H4 (cell line): ENCODE measurements at regions not wholly inside any gene's neighbourhood (a gene's known extent, or its start where the extent isn't known, plus 50 kb on each side); places are given as distances from the start of the nearest gene placed in this dataset.

Source experiments
- DNase-seq: peaks from one replicate; pipeline ENCODE4 v3.0.0-alpha.2; 2015; ENCODE audit warnings: low spot score

GRCh38 chr10:123409884-123410283 lies 255.7 kb downstream of the BUB3 start:
- no peak for DNase-seq

- no peak for DNase-seq
Measured at GRCh38 chr10:123413353-123413752, 252.8 kb upstream of the GPR26 start.

GRCh38 chr10:123415523-123415922 lies 250.6 kb upstream of the GPR26 start:
- DNase-seq, result no peak

DNA sequence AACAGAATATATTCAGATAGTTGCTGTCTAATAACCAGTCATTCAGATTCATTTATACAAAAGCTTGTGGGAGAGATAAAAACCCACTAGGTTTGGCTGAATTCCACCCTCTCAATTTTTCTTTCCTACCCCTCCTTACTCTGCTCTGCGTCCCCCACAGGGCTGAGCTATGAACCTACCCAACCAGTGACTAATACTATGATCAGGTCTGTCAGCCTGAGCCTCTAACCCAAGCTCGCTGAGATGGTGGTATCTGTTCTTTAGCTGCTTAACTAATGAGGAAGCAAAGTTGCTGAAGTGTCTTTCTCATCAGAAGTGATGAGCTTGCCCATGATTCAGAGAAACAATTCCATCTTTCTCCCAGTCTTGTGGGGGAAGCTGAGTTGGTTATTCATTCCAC lies 248.7 kb upstream of the GPR26 start:
- no peak for DNase-seq

DNA sequence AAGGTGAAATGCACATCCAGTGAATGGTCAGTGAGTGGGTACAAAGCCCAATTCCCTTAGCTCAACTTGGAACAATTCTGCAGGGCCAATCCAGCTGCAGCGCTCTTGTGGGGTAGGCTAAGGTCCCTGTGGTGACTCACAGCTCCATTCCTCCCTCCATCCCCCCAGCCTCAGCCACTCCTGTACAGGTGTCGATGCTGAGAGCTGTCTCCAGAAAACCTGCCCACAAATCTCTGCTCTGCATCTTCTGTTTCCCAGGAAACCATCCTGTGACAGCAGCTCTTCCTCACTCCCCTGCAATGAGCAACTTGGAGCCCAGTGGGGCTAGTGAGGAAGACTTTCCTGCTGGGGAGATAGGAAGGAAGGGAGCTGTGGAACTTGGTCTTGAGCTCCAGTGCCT lies 244.7 kb upstream of the GPR26 start:
- no peak for DNase-seq

DNA sequence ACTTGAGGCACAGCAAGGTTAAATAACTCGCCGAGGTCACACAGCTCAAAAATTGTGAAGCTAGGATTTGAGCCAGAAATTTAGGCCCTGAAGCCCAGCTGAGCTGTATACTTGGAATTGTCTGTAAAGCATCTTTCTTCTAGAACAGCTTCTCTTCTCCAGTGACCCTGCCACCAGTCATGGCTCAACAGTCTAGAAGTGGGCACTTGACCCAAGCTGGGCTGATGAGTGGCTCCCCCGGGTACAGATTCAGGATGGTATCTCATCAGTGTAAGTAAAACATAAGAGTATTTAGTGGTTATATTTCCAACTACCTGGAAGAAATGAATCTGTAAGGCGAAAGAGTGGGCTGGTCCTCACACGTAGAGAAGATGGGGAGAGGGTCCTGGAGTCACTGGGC lies 243.9 kb upstream of the GPR26 start:
- DNase-seq, result no peak

DNA sequence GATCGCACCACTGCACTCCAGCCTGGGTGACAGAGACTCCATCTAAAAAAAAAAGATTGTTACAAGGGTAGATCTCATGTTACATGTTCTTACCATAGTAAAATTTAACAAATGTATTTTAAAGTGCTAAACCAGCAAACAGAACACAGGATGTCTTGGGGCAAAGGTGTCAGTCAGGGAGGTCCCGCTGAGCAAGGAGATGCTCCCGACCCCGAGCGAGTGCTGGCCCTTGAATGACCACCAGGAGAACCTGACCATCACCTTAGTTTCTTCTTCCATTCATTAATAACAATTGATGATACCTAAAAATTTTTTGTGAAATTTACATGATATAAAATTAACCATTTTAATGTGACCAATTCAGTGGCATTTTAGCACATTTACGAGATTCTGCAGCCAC lies 241.6 kb upstream of the GPR26 start:
- DNase-seq, result no peak

- no peak for DNase-seq
Measured at GRCh38 chr10:123425680-123426079, 240.5 kb upstream of the GPR26 start.

GRCh38 chr10:123427165-123427786 lies 238.9 kb upstream of the GPR26 start:
- DNase-seq, result no peak

DNA sequence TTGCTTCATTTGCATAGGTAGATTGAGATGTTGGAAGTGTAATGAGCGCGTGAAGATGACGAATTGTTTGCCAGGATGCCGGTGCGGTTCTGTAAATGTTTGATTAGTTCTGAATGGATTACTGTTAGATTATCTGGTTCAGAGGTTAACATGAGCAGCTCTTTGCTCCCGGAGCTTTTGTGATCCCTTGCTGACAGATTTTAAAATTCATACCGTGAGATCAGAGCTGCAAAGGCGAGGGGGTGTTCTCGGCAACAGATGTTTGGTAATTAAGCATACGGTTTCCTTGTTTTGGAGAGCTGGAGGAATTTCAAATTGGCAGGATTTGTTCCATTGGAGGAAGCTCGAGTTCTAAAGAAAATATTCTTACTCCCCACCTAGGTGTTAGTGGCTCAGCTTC lies 237.8 kb upstream of the GPR26 start:
- no peak for DNase-seq

DNA sequence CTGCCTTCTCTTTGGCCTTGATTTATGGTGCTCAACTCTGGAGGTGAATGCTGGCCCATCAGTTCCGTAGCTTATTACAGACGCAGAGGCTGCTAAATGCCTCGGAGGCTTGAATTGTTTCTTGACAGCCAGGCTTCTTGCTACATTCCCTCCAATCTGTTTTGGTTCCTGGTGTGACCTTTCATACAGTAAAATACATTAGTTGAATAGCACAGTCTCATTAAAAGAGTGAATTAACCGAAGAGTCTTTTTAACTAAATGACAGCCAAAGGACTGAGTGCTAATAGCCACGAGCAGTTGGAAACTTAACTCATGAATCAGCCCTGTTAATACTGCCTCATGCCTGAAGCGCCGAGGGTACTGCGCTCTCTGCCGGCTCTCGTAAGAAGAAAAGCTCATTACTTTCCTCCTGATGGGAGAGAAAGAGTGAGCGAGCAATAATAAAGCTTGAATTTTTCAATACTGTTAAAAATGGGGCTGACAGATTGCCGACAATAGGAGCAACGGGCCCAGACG lies 236.4 kb upstream of the GPR26 start:
- DNase-seq, result no peak

DNA sequence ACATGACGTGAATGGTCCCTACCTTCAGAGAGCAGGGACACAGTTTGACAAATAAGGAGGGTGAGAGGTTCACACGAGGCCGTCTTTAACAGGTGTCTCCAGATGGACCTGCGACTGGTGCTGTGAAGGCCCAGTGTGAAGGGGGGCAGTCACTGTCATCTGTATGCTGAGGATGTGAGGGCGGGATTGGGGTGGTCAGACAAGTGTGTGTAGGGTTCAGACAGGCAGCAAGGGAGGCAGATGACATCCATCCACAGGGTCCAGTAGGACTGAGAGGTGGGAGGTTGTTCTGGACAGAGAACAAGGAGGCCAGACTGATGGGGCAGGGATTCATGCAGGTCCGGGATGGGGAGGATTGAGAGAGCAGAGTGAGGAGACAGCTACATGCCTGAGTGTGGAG lies 232.6 kb upstream of the GPR26 start:
- no peak for DNase-seq

DNA sequence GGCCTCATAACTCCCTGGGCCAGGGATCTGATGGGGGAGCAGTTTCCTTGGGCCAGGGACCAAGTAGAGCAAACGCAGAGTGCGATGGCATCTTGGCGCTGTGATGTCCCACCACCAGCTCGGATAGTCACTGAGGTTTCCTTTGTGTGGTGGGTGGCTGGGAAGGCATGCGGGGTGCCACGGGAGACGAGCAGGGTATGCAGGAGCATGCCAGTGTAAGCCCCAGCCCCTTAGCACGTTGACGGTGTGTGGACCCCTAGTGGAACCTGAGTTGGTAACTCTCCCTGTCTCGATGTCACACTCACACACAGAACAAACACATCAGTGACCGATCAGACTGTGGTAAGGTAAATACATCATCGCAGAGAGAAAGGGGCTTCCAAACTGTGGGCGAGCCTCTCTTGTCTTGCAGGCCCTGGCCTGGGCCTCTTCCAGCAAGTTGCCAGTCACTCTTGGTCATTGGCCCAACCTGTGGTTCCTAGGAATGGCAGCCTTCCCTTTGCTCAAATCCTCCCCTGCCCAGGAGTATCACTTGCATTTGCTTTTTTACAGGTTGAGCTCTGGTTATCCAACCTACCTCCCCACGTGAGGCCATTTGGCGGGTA lies 231.6 kb upstream of the GPR26 start:
- no peak for DNase-seq

GRCh38 chr10:123442901-123443300 lies 223.3 kb upstream of the GPR26 start:
- DNase-seq, result no peak

- DNase-seq, result no peak
Measured at GRCh38 chr10:123443924-123444323, 222.2 kb upstream of the GPR26 start.

GRCh38 chr10:123445261-123445775 lies 220.8 kb upstream of the GPR26 start:
- DNase-seq, result no peak

GRCh38 chr10:123446449-123447156 lies 219.6 kb upstream of the GPR26 start:
- DNase-seq, result no peak

DNA sequence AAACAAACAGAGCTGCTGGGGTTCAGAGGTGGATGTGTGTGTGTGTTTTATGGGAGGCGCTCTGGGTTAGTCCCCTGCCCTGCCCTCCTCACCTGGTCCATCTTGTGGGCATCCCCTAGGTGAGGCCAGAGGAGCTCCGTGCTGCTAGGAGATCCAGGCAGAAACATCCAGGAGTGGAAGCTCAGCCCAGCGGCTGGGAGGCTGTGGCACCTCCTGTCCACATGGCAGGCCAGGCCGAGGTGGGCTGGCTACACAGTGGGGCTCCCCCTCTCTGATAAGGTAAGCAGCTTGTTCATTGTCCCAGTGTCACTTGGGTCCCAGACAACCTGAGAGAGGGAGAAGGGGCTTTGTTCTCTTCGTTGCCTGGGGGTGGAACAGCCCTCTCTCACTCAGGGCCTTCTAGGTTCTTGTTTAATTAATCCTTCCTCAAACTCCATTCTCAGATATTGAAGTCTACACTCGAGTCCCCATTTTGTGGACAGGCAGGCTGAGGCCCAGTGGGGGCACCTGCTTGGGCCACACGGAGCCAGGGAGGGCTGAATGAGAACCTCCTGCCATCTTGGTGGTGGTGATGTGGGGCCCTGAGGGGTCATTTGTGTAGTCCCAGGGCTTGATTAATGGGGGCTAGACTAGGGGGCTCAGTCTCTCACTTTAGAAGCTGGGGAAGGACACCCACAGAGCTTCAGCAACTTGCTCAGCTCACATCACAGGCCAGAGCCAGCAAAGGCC lies 216.8 kb upstream of the GPR26 start:
- no peak for DNase-seq

DNA sequence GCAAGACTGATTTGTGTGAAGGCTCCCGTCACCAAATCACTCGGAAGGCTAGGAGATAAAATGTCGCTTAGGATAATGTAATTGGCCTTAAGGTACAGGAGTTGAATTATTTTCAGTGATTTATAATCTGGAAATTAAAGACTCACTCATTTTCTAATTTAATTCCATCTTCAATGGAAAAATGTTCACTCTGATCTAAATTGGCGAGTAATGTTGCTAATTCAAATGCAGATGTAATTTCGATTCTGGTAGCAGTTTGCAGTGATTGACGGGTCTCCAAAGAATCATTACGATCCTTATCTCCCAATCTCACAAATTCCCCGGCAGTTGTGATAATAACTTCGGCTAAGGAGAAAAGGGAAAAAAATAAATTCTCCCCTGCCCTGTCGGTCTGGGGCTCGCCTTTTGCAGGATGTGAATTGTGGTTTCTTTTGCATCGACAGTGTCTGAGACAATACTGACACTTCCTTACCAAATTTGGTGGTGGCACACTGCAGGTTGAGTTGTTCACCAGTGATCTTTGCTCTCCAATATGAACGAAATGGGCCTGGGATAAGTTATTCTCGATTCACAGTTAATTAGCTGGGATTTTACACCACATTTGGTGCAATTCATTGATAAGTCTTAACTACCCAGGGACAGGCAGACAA lies 215.1 kb upstream of the GPR26 start:
- DNase-seq, result no peak

GRCh38 chr10:123451618-123452245 lies 214.4 kb upstream of the GPR26 start:
- no peak for DNase-seq

DNA sequence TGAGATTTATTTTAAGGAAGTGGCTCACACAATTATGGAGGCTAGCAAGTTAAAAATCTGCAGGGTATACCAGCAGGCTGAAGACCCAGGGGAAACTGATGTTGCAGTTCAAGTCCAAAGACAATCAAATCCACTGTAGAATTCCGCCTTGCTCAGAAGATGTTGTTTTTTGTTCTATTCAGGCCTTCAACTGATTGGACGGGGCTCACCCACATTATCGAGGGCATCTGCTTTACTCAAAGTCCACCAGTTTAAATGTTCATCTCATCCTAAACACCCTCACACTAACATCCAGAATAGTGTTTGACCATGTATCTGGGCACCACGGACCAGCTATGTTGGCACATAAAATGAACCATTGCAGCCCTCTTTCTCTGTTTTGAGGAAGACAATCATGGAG lies 211.2 kb upstream of the GPR26 start:
- DNase-seq, result no peak
